Gastroesophageal sphincter (tissue), 3 donors: ENCODE measurements at regions not wholly inside any gene's neighbourhood (a gene's known extent, or its start where the extent isn't known, plus 50 kb on each side); places are given as distances from the start of the nearest gene placed in this dataset.

Experiments used
- CTCF ChIP-seq, 4 experiments: fragments of 200-600 bp in 2 of 4; fragments of 450-650 bp in 2 of 4; sonication (generic) in 1 of 4; IDR thresholded peaks; one replicate each; pipeline ENCODE4 v1.5.1; 2017 to 2019; ENCODE audit warnings: antibody characterized with exemption in 4 of 4, mild to moderate bottlenecking in 2 of 4, moderate library complexity in 2 of 4
- POLR2A ChIP-seq, 2 donors: fragments of 450-650 bp; IDR thresholded peaks; one replicate each; pipeline ENCODE4 v1.6.1; 2017; ENCODE audit warnings: antibody characterized with exemption in 2 of 2, mild to moderate bottlenecking in 2 of 2, moderate library complexity in 1 of 2
- POLR2AphosphoS5 ChIP-seq: sonication (generic); formaldehyde crosslinking; IDR thresholded peaks from one replicate; pipeline ENCODE4 v1.6.1; 2017; ENCODE audit warnings: antibody characterized with exemption

DNA sequence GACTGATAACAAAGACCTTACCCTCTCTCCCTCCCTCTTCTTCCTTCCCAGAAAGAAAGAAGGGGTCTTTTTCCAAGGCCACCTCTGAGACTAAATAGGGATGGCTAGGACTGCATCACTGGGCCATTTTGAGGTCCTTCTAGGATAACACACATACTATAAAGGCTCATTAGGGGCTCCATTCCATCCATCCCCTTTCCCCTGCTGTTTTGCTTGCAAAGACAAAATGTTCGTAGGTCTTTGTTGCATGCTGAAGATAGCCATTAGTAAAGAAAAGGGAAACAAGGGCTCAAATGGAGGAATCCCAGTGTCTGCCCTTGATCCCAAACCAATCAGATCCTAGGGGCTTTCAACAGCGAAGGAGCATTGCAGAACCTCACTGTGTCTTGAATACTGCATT is 344.3 kb downstream of the CYP26B1 start:
- no peak for TF ChIP-seq POLR2AphosphoS5
- no peak for TF ChIP-seq CTCF (IDR thresholded peaks at IDR 0.05)
- TF ChIP-seq POLR2A (IDR thresholded peaks at IDR 0.05), result no peak
